Upper lobe of right lung (tissue), 1 donor: ENCODE measurements at regions not wholly inside any gene's neighbourhood (a gene's known extent, or its start where the extent isn't known, plus 50 kb on each side); places are given as distances from the start of the nearest gene placed in this dataset.

Experiments
- ATAC-seq: fragments of 200-7000 bp; cut with Tn5 transposase; one replicate; pipeline ENCODE4 v1.9.1; 2020; ENCODE audit warnings: mild to moderate bottlenecking, moderate library complexity
- DNase-seq: peaks from one replicate; pipeline ENCODE4 v3.0.0-alpha.2; 2020
- H3K27ac ChIP-seq: fragments of 200-600 bp; one replicate; pipeline ENCODE4 v1.8.0; 2022
- H3K27me3 ChIP-seq: fragments of 200-600 bp; one replicate; pipeline ENCODE4 v1.8.0; 2022; ENCODE audit warnings: mild to moderate bottlenecking
- H3K36me3 ChIP-seq: fragments of 200-600 bp; one replicate; pipeline ENCODE4 v1.8.0; 2022
- H3K4me1 ChIP-seq: fragments of 200-600 bp; one replicate; pipeline ENCODE4 v1.8.0; 2022
- H3K4me3 ChIP-seq: fragments of 200-600 bp; one replicate; pipeline ENCODE4 v1.8.0; 2022; ENCODE audit warnings: mild to moderate bottlenecking
- H3K9me3 ChIP-seq: fragments of 200-600 bp; one replicate; pipeline ENCODE4 v1.8.0; 2022
- intact Hi-C: fragments of 100-400 bp; cut with DNase I; formaldehyde crosslinking; loops from one replicate; pipeline ENCODE4 v1.11.0; 2022
- TF ChIP-seq, protein P1 (sequence below): fragments of 200-600 bp; IDR thresholded peaks from one replicate; pipeline ENCODE4 v1.8.0; 2022; ENCODE audit warnings: antibody characterized with exemption
- donor health status: DM: no; HTN: yes; CAD: no; lungs with severe emphysema.

DNA sequence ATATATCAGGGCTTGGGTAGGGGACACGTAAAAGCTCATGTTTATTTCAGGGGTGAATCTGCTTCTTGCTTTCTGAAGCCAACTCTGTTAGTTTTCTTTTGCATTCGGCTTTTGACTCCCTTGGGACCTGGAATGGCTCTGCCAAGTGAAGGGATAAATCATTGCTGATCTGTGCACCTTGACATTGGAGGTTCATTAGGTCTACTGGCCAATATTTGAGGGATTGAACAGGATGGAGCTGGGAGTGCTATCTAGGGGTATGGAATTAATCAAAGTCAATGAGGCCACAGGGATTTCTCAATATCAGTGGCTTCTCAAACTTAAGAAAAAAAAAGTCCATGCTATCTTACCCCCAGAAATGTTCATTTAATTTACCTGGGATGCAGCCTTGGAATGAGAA is 203.5 kb upstream of the RMST start:
- H3K4me1 ChIP-seq: no peaks in the 10 kb centered on the region

DNA sequence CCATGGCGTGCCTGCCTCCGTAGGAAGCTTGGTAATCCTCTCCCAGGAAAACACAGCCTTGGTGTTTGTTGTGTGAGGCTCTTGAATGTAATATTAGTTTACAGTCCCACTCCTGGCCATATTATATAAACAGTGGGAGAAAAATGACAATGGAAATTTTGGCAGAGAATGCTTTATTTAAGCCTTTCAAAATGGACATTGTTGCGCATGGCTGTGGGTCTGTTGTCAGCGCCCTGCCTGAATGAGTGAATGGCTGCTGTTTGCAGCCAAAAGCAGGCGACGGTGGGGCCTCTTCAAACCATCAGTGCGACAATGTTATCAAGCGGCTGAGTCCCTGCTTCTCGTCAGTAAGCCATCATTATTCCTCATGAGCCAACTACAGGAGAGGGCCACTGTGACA is 201.8 kb upstream of the RMST start:
- TF ChIP-seq, protein P1, sequence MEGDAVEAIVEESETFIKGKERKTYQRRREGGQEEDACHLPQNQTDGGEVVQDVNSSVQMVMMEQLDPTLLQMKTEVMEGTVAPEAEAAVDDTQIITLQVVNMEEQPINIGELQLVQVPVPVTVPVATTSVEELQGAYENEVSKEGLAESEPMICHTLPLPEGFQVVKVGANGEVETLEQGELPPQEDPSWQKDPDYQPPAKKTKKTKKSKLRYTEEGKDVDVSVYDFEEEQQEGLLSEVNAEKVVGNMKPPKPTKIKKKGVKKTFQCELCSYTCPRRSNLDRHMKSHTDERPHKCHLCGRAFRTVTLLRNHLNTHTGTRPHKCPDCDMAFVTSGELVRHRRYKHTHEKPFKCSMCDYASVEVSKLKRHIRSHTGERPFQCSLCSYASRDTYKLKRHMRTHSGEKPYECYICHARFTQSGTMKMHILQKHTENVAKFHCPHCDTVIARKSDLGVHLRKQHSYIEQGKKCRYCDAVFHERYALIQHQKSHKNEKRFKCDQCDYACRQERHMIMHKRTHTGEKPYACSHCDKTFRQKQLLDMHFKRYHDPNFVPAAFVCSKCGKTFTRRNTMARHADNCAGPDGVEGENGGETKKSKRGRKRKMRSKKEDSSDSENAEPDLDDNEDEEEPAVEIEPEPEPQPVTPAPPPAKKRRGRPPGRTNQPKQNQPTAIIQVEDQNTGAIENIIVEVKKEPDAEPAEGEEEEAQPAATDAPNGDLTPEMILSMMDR: no peak
- ATAC-seq (no peak), DNase-seq (no peak)
- H3K36me3 ChIP-seq: no peaks in the 10 kb centered on the region
- intact Hi-C loops: no loop called here
- H3K27me3 ChIP-seq: no peaks in the 10 kb centered on the region
- H3K27ac ChIP-seq: no peak overlapping the region
- no peaks in the 10 kb centered on the region for H3K4me1 ChIP-seq
- no peaks in the 10 kb centered on the region for H3K9me3 ChIP-seq
- no peak overlapping the region for H3K4me3 ChIP-seq

More for the DNA sequence above, 203.5 kb upstream of the RMST start:
- DNase-seq (no peak), ATAC-seq (no peak)
- H3K27me3 ChIP-seq: no peaks in the 10 kb centered on the region
- H3K9me3 ChIP-seq: no peaks in the 10 kb centered on the region
- intact Hi-C loops: no loop called here
- no peak overlapping the region for H3K4me3 ChIP-seq
- no peak overlapping the region for H3K27ac ChIP-seq
- TF ChIP-seq, protein P1: no peak
- no peaks in the 10 kb centered on the region for H3K36me3 ChIP-seq

DNA sequence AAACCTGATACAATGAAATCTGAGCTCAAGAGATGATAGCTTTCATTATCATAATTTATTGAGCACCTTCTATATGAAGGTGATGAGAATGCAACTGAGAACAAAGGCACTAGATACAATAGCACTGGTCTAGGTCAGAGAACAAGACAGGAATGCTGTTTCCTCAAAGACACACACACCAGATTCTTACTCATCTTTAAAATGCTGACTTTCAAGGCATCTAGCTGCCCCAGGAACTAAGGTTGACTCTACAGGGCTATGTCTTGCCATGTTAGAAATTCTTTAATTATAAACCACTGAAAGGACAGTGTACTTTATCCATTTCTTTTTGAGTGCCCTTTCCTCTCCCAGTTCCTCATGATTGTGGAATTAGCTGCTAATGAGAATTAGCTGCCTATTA is 195.4 kb upstream of the RMST start:
- no peak for DNase-seq
- ATAC-seq: no peak
- no peaks in the 10 kb centered on the region for H3K9me3 ChIP-seq
- H3K27me3 ChIP-seq: no peaks in the 10 kb centered on the region
- no peak overlapping the region for H3K4me3 ChIP-seq
- no peak overlapping the region for H3K27ac ChIP-seq
- no peaks in the 10 kb centered on the region for H3K4me1 ChIP-seq
- TF ChIP-seq, protein P1: no peak
- no peaks in the 10 kb centered on the region for H3K36me3 ChIP-seq
- intact Hi-C loops: no loop called here

DNA sequence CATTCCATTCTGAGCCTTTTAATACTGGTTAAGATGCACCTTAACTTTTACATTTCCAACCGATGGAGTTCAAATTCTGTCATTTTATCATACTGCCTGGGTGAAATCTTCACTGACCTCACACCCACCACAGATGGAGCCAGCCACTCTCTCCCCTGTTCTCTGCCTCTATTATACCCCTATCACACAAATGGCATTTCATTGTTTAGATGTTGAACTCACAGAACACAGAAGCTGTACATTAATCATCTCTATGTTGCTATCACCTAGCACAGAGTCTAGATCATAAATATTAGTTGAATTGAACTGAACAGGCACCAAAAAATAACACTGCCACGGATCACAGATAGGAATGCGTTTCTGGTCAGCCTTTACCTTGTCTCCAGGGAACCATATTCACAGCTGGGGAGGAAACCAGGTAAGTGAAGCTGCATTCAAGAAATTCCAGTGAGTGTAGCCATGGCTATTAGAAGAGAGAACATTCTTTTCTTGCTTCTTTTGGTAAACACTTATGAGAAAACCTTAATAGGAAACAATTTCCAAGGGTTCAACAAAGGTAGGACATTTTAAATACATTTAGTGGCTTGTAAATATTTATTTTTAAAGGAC is 194.9 kb upstream of the RMST start:
- no peaks in the 10 kb centered on the region for H3K4me1 ChIP-seq
- TF ChIP-seq, protein P1: no peak
- no peak overlapping the region for H3K4me3 ChIP-seq
- H3K9me3 ChIP-seq: no peaks in the 10 kb centered on the region
- H3K36me3 ChIP-seq: no peaks in the 10 kb centered on the region
- peak; percentile 51 for ATAC-seq
- intact Hi-C loops: no loop called here
- no peak for DNase-seq
- H3K27me3 ChIP-seq: no peaks in the 10 kb centered on the region
- no peak overlapping the region for H3K27ac ChIP-seq

DNA sequence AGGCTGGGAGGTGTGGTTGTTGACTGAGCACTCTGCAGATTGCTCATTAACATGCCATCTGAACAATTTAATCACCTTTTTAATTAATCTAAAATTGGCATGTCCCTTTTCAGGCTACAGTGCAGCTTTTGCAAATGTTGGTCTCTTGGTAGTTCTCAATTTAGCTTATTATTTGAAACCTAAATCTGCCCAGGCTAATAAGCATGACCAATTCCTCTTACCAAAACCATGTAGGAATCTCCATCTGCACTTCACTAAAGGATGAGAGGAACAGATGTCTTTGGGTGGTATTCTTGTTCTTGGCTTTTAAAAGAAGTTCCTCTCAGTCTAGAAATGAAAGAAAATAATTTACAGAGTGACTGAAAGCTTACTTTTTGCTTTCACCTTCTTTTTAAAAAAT is 190.1 kb upstream of the RMST start:
- H3K9me3 ChIP-seq: no peaks in the 10 kb centered on the region
- TF ChIP-seq, protein P1: no peak
- H3K4me3 ChIP-seq: no peak overlapping the region
- peaks cover 8% of the 10 kb centered on the region for H3K27me3 ChIP-seq
- H3K36me3 ChIP-seq: no peaks in the 10 kb centered on the region
- no peak for ATAC-seq
- intact Hi-C loops: no loop called here
- no peak for DNase-seq
- H3K4me1 ChIP-seq: no peaks in the 10 kb centered on the region
- no peak overlapping the region for H3K27ac ChIP-seq

DNA sequence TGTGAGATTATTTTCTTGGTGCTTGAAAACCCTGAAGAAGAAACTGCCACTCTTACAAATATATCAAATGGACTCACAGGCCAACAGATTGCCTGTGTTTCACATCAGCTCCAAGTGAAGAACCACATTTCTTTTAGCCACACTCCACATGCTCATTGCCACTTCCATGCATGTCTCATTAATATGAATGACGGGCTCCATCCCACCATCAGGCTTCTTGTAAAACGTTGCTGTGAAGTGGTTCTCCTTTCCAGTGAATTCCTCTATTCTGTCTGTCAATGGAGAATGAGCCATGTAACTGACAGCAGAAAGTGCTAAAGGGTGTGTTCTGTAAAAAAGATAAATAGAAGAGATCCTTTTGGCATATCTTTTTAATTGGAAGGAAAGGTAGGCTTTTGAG is 188.2 kb upstream of the RMST start:
- H3K9me3 ChIP-seq: no peaks in the 10 kb centered on the region
- H3K36me3 ChIP-seq: no peaks in the 10 kb centered on the region
- TF ChIP-seq, protein P1: no peak
- H3K4me3 ChIP-seq: no peak overlapping the region
- H3K4me1 ChIP-seq: no peaks in the 10 kb centered on the region
- intact Hi-C loops: no loop called here
- DNase-seq (no peak), ATAC-seq (no peak)
- H3K27me3 ChIP-seq: peaks cover 8% of the 10 kb centered on the region
- no peak overlapping the region for H3K27ac ChIP-seq
